ENCODE measurements at regions not wholly inside any gene's neighbourhood (a gene's known extent, or its start where the extent isn't known, plus 50 kb on each side); places are given as distances from the start of the nearest gene placed in this dataset.
"Not testable (repeated sequence)": the region's sequence is repeated elsewhere in the genome, so short reads cannot be mapped to it uniquely, and the experiment has no call there.

GRCh38 chr11:22567759-22568158 lies 57.9 kb downstream of the FANCF start:
- DNase-seq (ENCODE audit: low read depth) = no peak

GRCh38 chr11:22566293-22566692 lies 59.3 kb downstream of the FANCF start:
- no peak for DNase-seq (ENCODE audit: low read depth)

GRCh38 chr11:22561283-22561682 lies 64.3 kb downstream of the FANCF start:
- DNase-seq (ENCODE audit: low read depth) = no peak

- no peak for DNase-seq (ENCODE audit: low read depth)
Observed at GRCh38 chr11:22559416-22559815, 66.2 kb downstream of the FANCF start.

- DNase-seq (ENCODE audit: low read depth) = peak; percentile 5
Observed at GRCh38 chr11:22558664-22559063, 67.0 kb downstream of the FANCF start.

GRCh38 chr11:22556381-22556780 lies 69.2 kb downstream of the FANCF start:
- DNase-seq (ENCODE audit: low read depth) = peak; percentile 0

- peak; percentile 11 for DNase-seq (ENCODE audit: low read depth)
Observed at GRCh38 chr11:22555881-22556280, 69.7 kb downstream of the FANCF start.

- no peak for DNase-seq (ENCODE audit: low read depth)
Observed at GRCh38 chr11:22554221-22554620, 71.4 kb downstream of the FANCF start.

- no peak for DNase-seq (ENCODE audit: low read depth)
Observed at GRCh38 chr11:22552885-22553284, 72.7 kb downstream of the FANCF start.

GRCh38 chr11:22546746-22547145 lies 78.9 kb downstream of the FANCF start:
- DNase-seq (ENCODE audit: low read depth) = no peak

GRCh38 chr11:22543261-22543660 lies 82.4 kb downstream of the FANCF start:
- DNase-seq (ENCODE audit: low read depth) = no peak

GRCh38 chr11:22539821-22540256 lies 85.8 kb downstream of the FANCF start:
- no peak for DNase-seq (ENCODE audit: low read depth)

GRCh38 chr11:22536071-22536470 lies 89.6 kb downstream of the FANCF start:
- no peak for DNase-seq (ENCODE audit: low read depth)

GRCh38 chr11:22528612-22529429 lies 96.8 kb downstream of the FANCF start:
- not testable (repeated sequence) for DNase-seq (ENCODE audit: low read depth)

- DNase-seq (ENCODE audit: low read depth) = no peak
Observed at GRCh38 chr11:22522225-22522624, 103.4 kb downstream of the FANCF start.

GRCh38 chr11:22521226-22521625 lies 104.4 kb downstream of the FANCF start:
- no peak for DNase-seq (ENCODE audit: low read depth)

- DNase-seq (ENCODE audit: low read depth) = no peak
Observed at GRCh38 chr11:22520521-22520920, 105.1 kb downstream of the FANCF start.

GRCh38 chr11:22518344-22518743 lies 107.3 kb downstream of the FANCF start:
- DNase-seq (ENCODE audit: low read depth) = not testable (repeated sequence)

- DNase-seq (ENCODE audit: low read depth) = no peak
Observed at GRCh38 chr11:22516111-22516510, 109.5 kb downstream of the FANCF start.

- DNase-seq (ENCODE audit: low read depth) = no peak
Observed at GRCh38 chr11:22512457-22512856, 113.2 kb downstream of the FANCF start.

GRCh38 chr11:22510741-22511140 lies 114.9 kb downstream of the FANCF start:
- DNase-seq (ENCODE audit: low read depth) = no peak

- no peak for DNase-seq (ENCODE audit: low read depth)
Observed at GRCh38 chr11:22510010-22510409, 115.6 kb downstream of the FANCF start.

- DNase-seq (ENCODE audit: low read depth) = no peak
Observed at GRCh38 chr11:22508665-22509064, 117.0 kb downstream of the FANCF start.

GRCh38 chr11:22497474-22497873 lies 128.1 kb downstream of the FANCF start:
- no peak for DNase-seq (ENCODE audit: low read depth)

All from EH (cell line).